ENCODE measurements at regions not wholly inside any gene's neighbourhood (a gene's known extent, or its start where the extent isn't known, plus 50 kb on each side); places are given as distances from the start of the nearest gene placed in this dataset.

DNA sequence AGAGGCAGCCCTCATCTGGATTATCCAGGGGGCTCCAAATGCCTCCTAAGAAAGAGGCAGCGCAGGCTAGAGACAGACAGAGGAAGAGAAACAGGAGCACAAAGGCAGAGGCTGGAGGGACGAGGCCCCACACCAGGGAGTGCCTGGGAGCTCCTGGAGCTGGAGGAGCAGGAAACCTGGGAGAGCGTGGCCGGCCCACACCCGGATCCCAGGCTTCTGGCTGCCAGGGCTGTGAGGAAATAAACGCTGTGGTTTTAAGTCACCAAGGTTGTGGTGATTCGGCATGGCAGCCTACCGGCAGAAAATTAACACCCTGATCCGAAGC lies 165.5 kb downstream of the OLFM1 start:
- TF ChIP-seq FOXA1 (IDR thresholded peaks at IDR 0.05): no peak
- TF ChIP-seq SP1 (IDR thresholded peaks at IDR 0.05): no peak
- TF ChIP-seq BHLHE40 (IDR thresholded peaks at IDR 0.05; ENCODE audit: borderline replicate concordance): no peak
- TF ChIP-seq SUZ12 (IDR thresholded peaks at IDR 0.05): no peak
- TF ChIP-seq ARNT (IDR thresholded peaks at IDR 0.05): no peak
- TF ChIP-seq ELF4 (IDR thresholded peaks at IDR 0.05): no peak
- TF ChIP-seq FOXM1 (IDR thresholded peaks at IDR 0.05; ENCODE audit: borderline replicate concordance): no peak
- no peak for TF ChIP-seq FOXK2 (IDR thresholded peaks at IDR 0.05)
- TF ChIP-seq CTBP1 (IDR thresholded peaks at IDR 0.05; ENCODE audit: borderline replicate concordance): no peak
- TF ChIP-seq, protein P1, sequence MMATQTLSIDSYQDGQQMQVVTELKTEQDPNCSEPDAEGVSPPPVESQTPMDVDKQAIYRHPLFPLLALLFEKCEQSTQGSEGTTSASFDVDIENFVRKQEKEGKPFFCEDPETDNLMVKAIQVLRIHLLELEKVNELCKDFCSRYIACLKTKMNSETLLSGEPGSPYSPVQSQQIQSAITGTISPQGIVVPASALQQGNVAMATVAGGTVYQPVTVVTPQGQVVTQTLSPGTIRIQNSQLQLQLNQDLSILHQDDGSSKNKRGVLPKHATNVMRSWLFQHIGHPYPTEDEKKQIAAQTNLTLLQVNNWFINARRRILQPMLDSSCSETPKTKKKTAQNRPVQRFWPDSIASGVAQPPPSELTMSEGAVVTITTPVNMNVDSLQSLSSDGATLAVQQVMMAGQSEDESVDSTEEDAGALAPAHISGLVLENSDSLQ (IDR thresholded peaks at IDR 0.05): no peak

Measured in HEK293T (cell line).